Neural crest cell (in vitro differentiated cells): ENCODE measurements at regions not wholly inside any gene's neighbourhood (a gene's known extent, or its start where the extent isn't known, plus 50 kb on each side); places are given as distances from the start of the nearest gene placed in this dataset.

ENCODE experiments used
- DNase-seq: peaks from one replicate; pipeline ENCODE4 v3.0.0; 2021; ENCODE audit warnings: low read depth, mixed read lengths, low spot score
- H3K27ac Mint-ChIP-seq: one replicate; pipeline ENCODE4 v1.8.0; 2021; ENCODE audit warnings: mild to moderate bottlenecking, mixed read lengths; ENCODE audit not compliant: unreplicated experiment
- H3K27me3 Mint-ChIP-seq: 2 replicates; pipeline ENCODE4 v1.8.0; 2021; ENCODE audit warnings: low read depth, mild to moderate bottlenecking, mixed read lengths
- H3K36me3 Mint-ChIP-seq: 2 replicates; pipeline ENCODE4 v1.8.0; 2021; ENCODE audit warnings: low read depth, mild to moderate bottlenecking, mixed read lengths
- H3K4me1 Mint-ChIP-seq: 2 replicates; pipeline ENCODE4 v1.8.0; 2021; ENCODE audit warnings: mixed read lengths
- H3K4me3 Mint-ChIP-seq: one replicate; pipeline ENCODE4 v1.8.0; 2021; ENCODE audit warnings: mild to moderate bottlenecking, mixed read lengths
- H3K9me3 Mint-ChIP-seq: 2 replicates; pipeline ENCODE4 v1.8.0; 2021; ENCODE audit warnings: mixed read lengths
- CTCF ChIP-seq: fragments of 200-600 bp; sonication (generic); conservative IDR thresholded peaks from 2 replicates; pipeline ENCODE4 v1.5.0; 2021; ENCODE audit warnings: antibody characterized with exemption, mild to moderate bottlenecking

- DNase-seq: no peak
- TF ChIP-seq CTCF: no peak
- H3K4me3 Mint-ChIP-seq: no peak overlapping the region
- H3K27me3 Mint-ChIP-seq: no peaks in the 10 kb centered on the region
- H3K36me3 Mint-ChIP-seq: peaks cover 4% of the 10 kb centered on the region
- H3K4me1 Mint-ChIP-seq: no peaks in the 10 kb centered on the region
- peaks cover 11% of the 10 kb centered on the region for H3K9me3 Mint-ChIP-seq
- no peak overlapping the region for H3K27ac Mint-ChIP-seq
These were observed 56.5 kb downstream of the CT47B1 start for GRCh38 chrX:120819126-120819525.

- no peak for TF ChIP-seq CTCF
- H3K4me3 Mint-ChIP-seq: no peak overlapping the region
- H3K4me1 Mint-ChIP-seq: no peaks in the 10 kb centered on the region
- no peaks in the 10 kb centered on the region for H3K27me3 Mint-ChIP-seq
- no peak for DNase-seq
- no peak overlapping the region for H3K27ac Mint-ChIP-seq
- H3K36me3 Mint-ChIP-seq: peaks cover 2% of the 10 kb centered on the region
- H3K9me3 Mint-ChIP-seq: peaks cover 6% of the 10 kb centered on the region
These were observed 61.7 kb downstream of the CT47B1 start for GRCh38 chrX:120813982-120814381.

GRCh38 chrX:120801426-120801825, 74.2 kb downstream of the CT47B1 start:
- Mint-ChIP-seq H3K9me3 (peaks cover 7% of the 10 kb centered on the region), H3K4me3 (no peak overlapping the region), H3K36me3 (no peaks in the 10 kb centered on the region), H3K27ac (no peak overlapping the region), H3K4me1 (no peaks in the 10 kb centered on the region), H3K27me3 (no peaks in the 10 kb centered on the region)
- TF ChIP-seq CTCF: no peak
- no peak for DNase-seq

- TF ChIP-seq CTCF: no peak
- Mint-ChIP-seq H3K9me3 (peaks cover 4% of the 10 kb centered on the region), H3K27ac (no peak overlapping the region), H3K36me3 (no peaks in the 10 kb centered on the region), H3K27me3 (no peaks in the 10 kb centered on the region), H3K4me3 (no peak overlapping the region), H3K4me1 (no peaks in the 10 kb centered on the region)
- DNase-seq: no peak
These were observed 78.3 kb downstream of the CT47B1 start for GRCh38 chrX:120797188-120797851.

- H3K27ac Mint-ChIP-seq: no peak overlapping the region
- no peaks in the 10 kb centered on the region for H3K27me3 Mint-ChIP-seq
- no peak for TF ChIP-seq CTCF
- H3K4me1 Mint-ChIP-seq: peaks cover 2% of the 10 kb centered on the region
- H3K4me3 Mint-ChIP-seq: no peak overlapping the region
- H3K36me3 Mint-ChIP-seq: no peaks in the 10 kb centered on the region
- peaks cover 4% of the 10 kb centered on the region for H3K9me3 Mint-ChIP-seq
- DNase-seq: no peak
These were observed 80.4 kb downstream of the CT47B1 start for GRCh38 chrX:120795301-120795700.
